Parathyroid adenoma (tissue), 2 donors: ENCODE measurements at regions not wholly inside any gene's neighbourhood (a gene's known extent, or its start where the extent isn't known, plus 50 kb on each side); places are given as distances from the start of the nearest gene placed in this dataset.

ENCODE experiments used
- H2AFZ ChIP-seq: fragments of 300-600 bp; sonication (generic); one replicate; pipeline ENCODE4 v1.7.0; 2017; ENCODE audit warnings: antibody characterized with exemption, mild to moderate bottlenecking
- H3K27ac ChIP-seq: fragments of 300-600 bp; sonication (generic); one replicate; pipeline ENCODE4 v1.7.0; 2017
- H3K27me3 ChIP-seq: fragments of 300-600 bp; sonication (generic); one replicate; pipeline ENCODE4 v1.7.0; 2017; ENCODE audit warnings: low read length; ENCODE audit not compliant: control insufficient read depth, insufficient read depth
- H3K36me3 ChIP-seq: fragments of 300-600 bp; sonication (generic); one replicate; pipeline ENCODE4 v1.7.0; 2017; ENCODE audit warnings: low read length; ENCODE audit not compliant: control insufficient read depth, insufficient read depth
- H3K4me1 ChIP-seq: fragments of 300-600 bp; sonication (generic); one replicate; pipeline ENCODE4 v1.7.0; 2017; ENCODE audit warnings: control low read depth
- H3K4me2 ChIP-seq: fragments of 300-600 bp; sonication (generic); one replicate; pipeline ENCODE4 v1.7.0; 2017; ENCODE audit warnings: low read length
- H3K4me3 ChIP-seq: fragments of 300-600 bp; sonication (generic); one replicate; pipeline ENCODE4 v1.7.0; 2017; ENCODE audit warnings: low read depth, low read length
- H3K79me2 ChIP-seq: fragments of 300-600 bp; sonication (generic); one replicate; pipeline ENCODE4 v1.7.0; 2017; ENCODE audit warnings: control low read depth
- H3K9ac ChIP-seq: fragments of 300-600 bp; sonication (generic); one replicate; pipeline ENCODE4 v1.7.0; 2017; ENCODE audit warnings: mild to moderate bottlenecking
- H3K9me3 ChIP-seq: fragments of 300-600 bp; sonication (generic); one replicate; pipeline ENCODE4 v1.7.0; 2017; ENCODE audit warnings: low read length; ENCODE audit not compliant: control insufficient read depth
- CTCF ChIP-seq: fragments of 300-600 bp; sonication (generic); IDR thresholded peaks from one replicate; pipeline ENCODE4 v1.7.0; 2017; ENCODE audit warnings: antibody characterized with exemption, mild to moderate bottlenecking
- donor health status: primary hyperparathyroidism.

- Histone ChIP-seq H3K36me3 (no peaks in the 10 kb centered on the region), H3K27me3 (no peaks in the 10 kb centered on the region)
Observed at GRCh38 chr12:90321369-90321768, 612.7 kb upstream of the ATP2B1 start.

GRCh38 chr12:90311561-90311960 is 602.9 kb upstream of the ATP2B1 start:
- no peak overlapping the region for H3K4me3 ChIP-seq
- no peak overlapping the region for H3K27ac ChIP-seq
- H3K9ac ChIP-seq, result no peak overlapping the region
- H3K27me3 ChIP-seq, result no peaks in the 10 kb centered on the region
- peak overlapping the region; percentile 16 for H2AFZ ChIP-seq
- H3K4me2 ChIP-seq, result no peak overlapping the region
- H3K9me3 ChIP-seq, result no peaks in the 10 kb centered on the region
- TF ChIP-seq CTCF, result no peak
- no peaks in the 10 kb centered on the region for H3K36me3 ChIP-seq
- no peaks in the 10 kb centered on the region for H3K4me1 ChIP-seq
- H3K79me2 ChIP-seq, result no peaks in the 10 kb centered on the region

More at GRCh38 chr12:90321369-90321768, 612.7 kb upstream of the ATP2B1 start:
- Histone ChIP-seq H3K79me2 (no peaks in the 10 kb centered on the region), H3K4me2 (no peak overlapping the region), H3K4me1 (no peaks in the 10 kb centered on the region), H3K9me3 (no peaks in the 10 kb centered on the region), H3K9ac (no peak overlapping the region), H2AFZ (no peak overlapping the region), H3K4me3 (no peak overlapping the region), H3K27ac (no peak overlapping the region)
- no peak for TF ChIP-seq CTCF

- no peaks in the 10 kb centered on the region for H3K4me1 ChIP-seq
- no peak for TF ChIP-seq CTCF
- no peak overlapping the region for H3K9ac ChIP-seq
- H3K27me3 ChIP-seq, result no peaks in the 10 kb centered on the region
- no peaks in the 10 kb centered on the region for H3K36me3 ChIP-seq
- H3K79me2 ChIP-seq, result no peaks in the 10 kb centered on the region
- H3K9me3 ChIP-seq, result no peaks in the 10 kb centered on the region
- peak overlapping the region; percentile 45 for H2AFZ ChIP-seq
- peak overlapping the region; percentile 46 for H3K4me2 ChIP-seq
- no peak overlapping the region for H3K27ac ChIP-seq
- peak overlapping the region; percentile 12 for H3K4me3 ChIP-seq
Observed at GRCh38 chr12:90305379-90305778, 596.7 kb upstream of the ATP2B1 start.

GRCh38 chr12:90304231-90304630 is 595.6 kb upstream of the ATP2B1 start:
- H3K4me1 ChIP-seq, result no peaks in the 10 kb centered on the region
- H3K9ac ChIP-seq, result no peak overlapping the region
- no peak overlapping the region for H3K4me3 ChIP-seq
- H2AFZ ChIP-seq, result no peak overlapping the region
- no peak overlapping the region for H3K27ac ChIP-seq
- no peaks in the 10 kb centered on the region for H3K27me3 ChIP-seq
- H3K9me3 ChIP-seq, result no peaks in the 10 kb centered on the region
- H3K36me3 ChIP-seq, result no peaks in the 10 kb centered on the region
- no peak for TF ChIP-seq CTCF
- no peak overlapping the region for H3K4me2 ChIP-seq
- no peaks in the 10 kb centered on the region for H3K79me2 ChIP-seq

GRCh38 chr12:90303771-90304170 is 595.1 kb upstream of the ATP2B1 start:
- Histone ChIP-seq H3K36me3 (no peaks in the 10 kb centered on the region), H3K27me3 (no peaks in the 10 kb centered on the region), H2AFZ (no peak overlapping the region), H3K9ac (no peak overlapping the region), H3K27ac (no peak overlapping the region), H3K4me3 (no peak overlapping the region), H3K9me3 (no peaks in the 10 kb centered on the region), H3K79me2 (no peaks in the 10 kb centered on the region), H3K4me1 (no peaks in the 10 kb centered on the region), H3K4me2 (no peak overlapping the region)
- TF ChIP-seq CTCF, result no peak
